ENCODE measurements at regions not wholly inside any gene's neighbourhood (a gene's known extent, or its start where the extent isn't known, plus 50 kb on each side); places are given as distances from the start of the nearest gene placed in this dataset.

DNA sequence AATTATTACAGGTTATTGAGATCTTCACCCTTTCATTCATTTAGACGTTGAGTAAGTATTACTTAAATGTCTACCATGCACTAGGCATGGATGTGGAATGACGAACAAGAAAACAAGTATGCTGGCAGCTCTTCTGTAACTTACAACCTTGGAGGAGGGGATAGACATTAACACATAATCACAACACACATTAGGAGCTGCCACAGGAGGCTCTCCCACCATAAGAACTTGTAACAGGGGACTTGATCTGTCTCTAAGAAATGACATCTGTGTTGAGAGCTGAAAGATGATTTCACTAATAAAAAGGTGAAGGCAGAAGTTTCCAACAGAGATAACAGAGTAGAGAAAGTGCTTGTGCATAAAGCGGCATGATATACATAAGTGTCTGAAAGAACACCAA, 384.7 kb upstream of the ZEB2 start:
- TF ChIP-seq, protein P1, sequence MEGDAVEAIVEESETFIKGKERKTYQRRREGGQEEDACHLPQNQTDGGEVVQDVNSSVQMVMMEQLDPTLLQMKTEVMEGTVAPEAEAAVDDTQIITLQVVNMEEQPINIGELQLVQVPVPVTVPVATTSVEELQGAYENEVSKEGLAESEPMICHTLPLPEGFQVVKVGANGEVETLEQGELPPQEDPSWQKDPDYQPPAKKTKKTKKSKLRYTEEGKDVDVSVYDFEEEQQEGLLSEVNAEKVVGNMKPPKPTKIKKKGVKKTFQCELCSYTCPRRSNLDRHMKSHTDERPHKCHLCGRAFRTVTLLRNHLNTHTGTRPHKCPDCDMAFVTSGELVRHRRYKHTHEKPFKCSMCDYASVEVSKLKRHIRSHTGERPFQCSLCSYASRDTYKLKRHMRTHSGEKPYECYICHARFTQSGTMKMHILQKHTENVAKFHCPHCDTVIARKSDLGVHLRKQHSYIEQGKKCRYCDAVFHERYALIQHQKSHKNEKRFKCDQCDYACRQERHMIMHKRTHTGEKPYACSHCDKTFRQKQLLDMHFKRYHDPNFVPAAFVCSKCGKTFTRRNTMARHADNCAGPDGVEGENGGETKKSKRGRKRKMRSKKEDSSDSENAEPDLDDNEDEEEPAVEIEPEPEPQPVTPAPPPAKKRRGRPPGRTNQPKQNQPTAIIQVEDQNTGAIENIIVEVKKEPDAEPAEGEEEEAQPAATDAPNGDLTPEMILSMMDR (IDR thresholded peaks at IDR 0.05), result no peak
- TF ChIP-seq POLR2A (IDR thresholded peaks at IDR 0.05), result no peak

Data from Peyer's patch (tissue), 4 donors.